ENCODE measurements at regions not wholly inside any gene's neighbourhood (a gene's known extent, or its start where the extent isn't known, plus 50 kb on each side); places are given as distances from the start of the nearest gene placed in this dataset.

DNA sequence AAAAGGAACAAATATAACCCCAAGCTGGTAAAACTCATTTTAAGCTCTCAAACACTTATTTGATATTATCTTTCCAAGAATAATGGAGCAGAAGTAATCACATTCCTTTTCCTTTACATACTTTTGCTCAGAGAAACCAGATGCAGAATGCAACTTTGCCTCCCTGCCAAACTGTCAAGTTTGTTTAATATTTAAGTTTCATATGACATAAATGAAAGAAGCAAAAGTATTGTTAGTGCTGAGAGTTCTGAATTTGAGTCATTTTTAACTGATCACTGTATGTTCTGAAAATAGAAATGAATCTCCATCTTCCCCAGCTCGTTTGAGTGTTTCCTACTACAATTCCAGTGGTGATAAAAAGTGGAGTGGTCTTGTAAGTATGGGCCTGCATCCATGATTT lies 423.4 kb downstream of the PID1 start:
- H3K9me3 Mint-ChIP-seq = peaks cover 1% of the 10 kb centered on the region
- H3K36me3 Mint-ChIP-seq (ENCODE audit: low read depth) = no peaks in the 10 kb centered on the region
- intact Hi-C loops (cut with micrococcal nuclease) = no loop called here
- H3K4me1 Mint-ChIP-seq (ENCODE audit: low read depth) = no peaks in the 10 kb centered on the region
- CTCF ChIA-PET = no interaction called here
- no peak for DNase-seq
- H3K27ac Mint-ChIP-seq = no peak overlapping the region
- H3K27me3 Mint-ChIP-seq (ENCODE audit: low read depth) = no peaks in the 10 kb centered on the region
- no peak overlapping the region for H3K4me3 Mint-ChIP-seq

DNA sequence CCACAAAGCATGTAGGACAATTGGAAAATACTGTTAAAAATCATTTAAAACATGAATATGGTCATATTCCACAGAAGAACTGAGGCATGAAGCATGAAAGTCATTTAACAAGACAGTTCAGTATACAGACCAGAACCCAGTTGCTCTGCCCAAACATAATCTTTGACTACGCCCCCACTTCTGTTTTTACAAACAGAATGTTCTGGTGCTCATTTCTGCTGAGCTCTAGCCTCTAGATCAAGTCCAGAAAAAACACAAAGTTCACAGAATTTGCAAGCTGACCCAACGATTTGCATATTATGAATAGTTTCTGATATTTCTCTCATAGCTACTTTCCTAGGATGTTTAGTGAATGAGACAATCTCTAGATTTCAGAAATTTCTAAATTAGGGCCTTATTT lies 424.9 kb downstream of the PID1 start:
- H3K27ac Mint-ChIP-seq = no peak overlapping the region
- H3K9me3 Mint-ChIP-seq = peaks cover 1% of the 10 kb centered on the region
- no peak overlapping the region for H3K4me3 Mint-ChIP-seq
- no peaks in the 10 kb centered on the region for H3K4me1 Mint-ChIP-seq (ENCODE audit: low read depth)
- no peaks in the 10 kb centered on the region for H3K36me3 Mint-ChIP-seq (ENCODE audit: low read depth)
- no peaks in the 10 kb centered on the region for H3K27me3 Mint-ChIP-seq (ENCODE audit: low read depth)
- intact Hi-C loops (cut with micrococcal nuclease) = no loop called here
- CTCF ChIA-PET = no interaction called here
- DNase-seq = no peak

DNA sequence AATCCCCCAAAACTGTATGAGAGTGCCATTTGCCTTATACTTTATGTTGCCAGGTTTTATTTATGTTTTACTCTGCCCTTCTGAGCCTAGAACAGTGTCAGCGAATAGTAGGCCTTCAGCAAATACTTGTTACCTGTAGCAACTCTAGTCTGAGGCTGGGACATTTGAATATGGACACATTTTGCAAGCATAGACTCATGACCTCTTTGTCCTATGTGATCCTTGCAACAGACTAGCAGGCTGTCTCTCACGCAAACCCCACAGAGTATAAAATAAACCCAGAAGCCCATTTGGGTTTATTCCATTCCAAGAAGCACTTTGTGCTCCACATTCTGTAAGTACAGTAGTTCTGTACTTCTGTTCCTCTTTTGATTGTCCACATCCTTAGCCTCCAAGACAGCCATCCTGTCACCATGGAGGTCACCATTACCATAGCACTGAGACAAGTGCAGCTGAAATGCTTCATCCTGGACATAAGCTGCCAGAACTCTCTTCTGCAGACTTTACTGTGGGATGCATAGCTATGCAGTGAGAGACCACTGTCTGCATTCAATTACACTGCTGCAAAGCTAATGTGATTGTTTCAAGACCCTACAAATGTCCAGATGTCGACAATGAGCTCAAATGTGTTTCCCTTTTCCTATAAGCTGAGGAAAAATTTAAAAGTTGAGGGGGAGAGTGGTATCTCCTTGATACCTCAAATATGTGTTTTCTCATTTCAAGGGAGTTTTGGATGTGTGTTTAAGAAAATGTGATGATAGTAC lies 425.7 kb downstream of the PID1 start:
- no peaks in the 10 kb centered on the region for H3K9me3 Mint-ChIP-seq
- no peaks in the 10 kb centered on the region for H3K36me3 Mint-ChIP-seq (ENCODE audit: low read depth)
- CTCF ChIA-PET = no interaction called here
- H3K4me3 Mint-ChIP-seq = no peak overlapping the region
- intact Hi-C loops (cut with micrococcal nuclease) = no loop called here
- H3K4me1 Mint-ChIP-seq (ENCODE audit: low read depth) = no peaks in the 10 kb centered on the region
- DNase-seq = no peak
- H3K27ac Mint-ChIP-seq = no peak overlapping the region
- no peaks in the 10 kb centered on the region for H3K27me3 Mint-ChIP-seq (ENCODE audit: low read depth)

DNA sequence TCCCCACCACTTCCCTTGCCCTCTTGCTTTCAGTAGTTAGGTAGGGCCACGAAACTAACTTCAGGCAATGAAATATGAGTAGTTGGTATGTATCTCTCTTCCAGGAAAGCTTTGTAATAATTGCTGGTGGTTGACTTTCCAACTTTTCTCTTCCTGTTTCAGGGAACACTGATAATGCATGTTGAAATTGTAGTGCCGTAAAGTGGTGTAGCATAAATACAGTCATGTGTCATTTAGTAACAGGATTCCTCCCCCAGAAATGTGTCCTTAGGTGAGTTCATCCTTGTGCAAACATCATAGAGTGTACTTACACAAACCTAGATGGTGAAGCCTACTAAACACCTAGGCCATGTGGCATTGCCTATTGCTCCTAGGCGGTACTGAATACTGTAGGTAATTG lies 429.2 kb downstream of the PID1 start:
- Mint-ChIP-seq H3K27ac (no peak overlapping the region), H3K9me3 (no peaks in the 10 kb centered on the region), H3K27me3 (ENCODE audit: low read depth) (no peaks in the 10 kb centered on the region), H3K36me3 (ENCODE audit: low read depth) (no peaks in the 10 kb centered on the region), H3K4me3 (no peak overlapping the region), H3K4me1 (ENCODE audit: low read depth) (no peaks in the 10 kb centered on the region)
- no peak for DNase-seq
- CTCF ChIA-PET = no interaction called here
- intact Hi-C loops (cut with micrococcal nuclease) = no loop called here

DNA sequence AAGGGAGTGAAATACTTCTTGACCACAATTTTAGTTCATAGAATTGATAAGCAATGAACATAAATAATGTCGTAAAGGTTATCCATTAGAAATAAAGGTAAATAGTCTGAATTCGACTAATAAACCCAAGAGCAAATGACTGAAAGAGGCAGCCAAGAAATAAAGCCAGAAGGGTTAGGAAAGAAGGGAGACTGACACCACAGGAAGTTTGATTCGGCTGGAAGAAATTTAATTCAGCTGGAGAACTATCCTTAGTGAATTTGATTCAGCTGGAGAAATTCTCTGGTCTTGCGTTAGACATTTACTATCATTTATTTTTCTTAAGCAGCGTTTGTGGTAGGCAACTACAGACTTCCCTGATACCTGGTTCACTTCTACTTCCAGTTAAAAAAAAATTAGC lies 429.6 kb downstream of the PID1 start:
- H3K9me3 Mint-ChIP-seq = no peaks in the 10 kb centered on the region
- H3K4me1 Mint-ChIP-seq (ENCODE audit: low read depth) = no peaks in the 10 kb centered on the region

DNA sequence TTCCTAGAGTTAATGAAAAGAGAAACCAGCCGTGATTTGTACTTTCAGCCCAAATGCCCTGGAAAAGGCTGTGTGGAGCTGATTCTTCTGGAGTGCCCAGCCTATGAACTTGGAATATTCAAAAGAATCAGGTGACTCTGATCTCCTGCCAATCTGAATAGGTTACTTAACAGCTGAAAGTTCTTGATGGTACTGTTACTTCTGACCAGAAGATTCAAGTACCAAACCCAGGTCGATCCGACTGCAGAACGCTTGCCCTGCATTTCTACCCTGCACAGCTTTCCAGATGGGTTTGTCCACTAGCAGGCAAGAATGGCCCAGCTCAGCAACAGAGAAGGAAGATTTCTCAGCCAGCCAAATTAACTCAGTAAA lies 430.4 kb downstream of the PID1 start:
- H3K4me3 Mint-ChIP-seq = no peak overlapping the region
- no peak overlapping the region for H3K27ac Mint-ChIP-seq
- no peaks in the 10 kb centered on the region for H3K27me3 Mint-ChIP-seq (ENCODE audit: low read depth)
- CTCF ChIA-PET = no interaction called here
- intact Hi-C loops (cut with micrococcal nuclease) = no loop called here
- no peaks in the 10 kb centered on the region for H3K36me3 Mint-ChIP-seq (ENCODE audit: low read depth)
- H3K9me3 Mint-ChIP-seq = no peaks in the 10 kb centered on the region
- DNase-seq = no peak
- no peaks in the 10 kb centered on the region for H3K4me1 Mint-ChIP-seq (ENCODE audit: low read depth)

More for the DNA sequence above, 429.6 kb downstream of the PID1 start:
- CTCF ChIA-PET = no interaction called here
- H3K27me3 Mint-ChIP-seq (ENCODE audit: low read depth) = no peaks in the 10 kb centered on the region
- intact Hi-C loops (cut with micrococcal nuclease) = no loop called here
- no peak overlapping the region for H3K4me3 Mint-ChIP-seq
- DNase-seq = no peak
- H3K36me3 Mint-ChIP-seq (ENCODE audit: low read depth) = no peaks in the 10 kb centered on the region
- no peak overlapping the region for H3K27ac Mint-ChIP-seq

DNA sequence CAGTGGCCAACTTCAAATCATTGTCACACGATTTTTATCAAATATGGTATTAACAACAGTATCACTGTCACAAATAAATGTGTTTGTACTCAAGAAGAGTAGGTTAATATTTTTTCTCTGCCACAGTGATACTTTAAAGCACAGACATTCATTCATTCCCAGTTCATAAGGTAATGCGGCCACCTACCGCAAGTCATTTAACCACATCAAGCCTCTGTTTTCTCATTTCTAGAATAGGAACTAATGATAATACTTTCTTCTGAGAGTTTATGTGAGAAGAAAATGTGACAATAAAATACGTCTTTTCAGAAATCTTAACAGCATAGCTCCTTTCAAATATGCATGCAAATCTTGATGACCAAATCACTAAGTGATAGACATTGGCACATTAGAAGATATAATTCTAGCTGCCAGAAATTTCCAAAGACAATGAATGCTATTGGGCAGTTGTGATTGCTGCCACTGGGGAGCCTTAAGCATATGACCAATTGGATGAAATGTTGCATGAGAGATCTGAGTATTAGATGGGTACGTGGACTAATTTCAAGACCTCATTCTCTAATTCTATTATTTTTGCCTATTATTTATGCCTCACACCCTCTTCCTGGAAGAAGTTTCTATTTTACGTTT lies 430.9 kb downstream of the PID1 start:
- no peaks in the 10 kb centered on the region for H3K27me3 Mint-ChIP-seq (ENCODE audit: low read depth)
- intact Hi-C loops (cut with micrococcal nuclease) = no loop called here
- CTCF ChIA-PET = no interaction called here
- H3K36me3 Mint-ChIP-seq (ENCODE audit: low read depth) = no peaks in the 10 kb centered on the region
- no peak overlapping the region for H3K4me3 Mint-ChIP-seq
- DNase-seq = no peak
- no peaks in the 10 kb centered on the region for H3K4me1 Mint-ChIP-seq (ENCODE audit: low read depth)
- H3K9me3 Mint-ChIP-seq = no peaks in the 10 kb centered on the region
- H3K27ac Mint-ChIP-seq = no peak overlapping the region

DNA sequence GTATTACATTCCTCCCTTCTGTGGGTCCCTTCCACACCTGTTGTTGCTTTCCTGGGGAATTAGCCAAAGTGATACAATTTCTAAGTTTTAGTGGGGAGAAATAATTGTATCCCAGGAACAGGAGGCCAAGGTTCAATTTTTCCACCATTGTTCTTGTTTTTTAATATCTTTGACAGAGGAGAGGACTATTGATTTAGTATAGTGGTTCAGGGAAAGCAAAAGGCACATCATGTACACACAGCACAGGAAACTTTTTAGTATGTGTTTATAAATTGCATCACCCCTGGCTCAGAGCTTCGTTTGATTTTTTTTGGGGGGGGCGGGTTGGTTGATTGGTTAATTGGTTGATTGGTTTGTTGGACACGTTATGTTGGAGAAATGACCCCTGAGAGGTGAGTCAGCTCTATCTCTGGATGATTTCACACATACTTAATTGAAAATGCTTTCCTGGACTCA lies 431.6 kb downstream of the PID1 start:
- Mint-ChIP-seq H3K27me3 (ENCODE audit: low read depth) (no peaks in the 10 kb centered on the region), H3K4me1 (ENCODE audit: low read depth) (no peaks in the 10 kb centered on the region), H3K36me3 (ENCODE audit: low read depth) (no peaks in the 10 kb centered on the region), H3K9me3 (no peaks in the 10 kb centered on the region), H3K4me3 (no peak overlapping the region), H3K27ac (no peak overlapping the region)
- CTCF ChIA-PET = no interaction called here
- intact Hi-C loops (cut with micrococcal nuclease) = no loop called here
- no peak for DNase-seq

DNA sequence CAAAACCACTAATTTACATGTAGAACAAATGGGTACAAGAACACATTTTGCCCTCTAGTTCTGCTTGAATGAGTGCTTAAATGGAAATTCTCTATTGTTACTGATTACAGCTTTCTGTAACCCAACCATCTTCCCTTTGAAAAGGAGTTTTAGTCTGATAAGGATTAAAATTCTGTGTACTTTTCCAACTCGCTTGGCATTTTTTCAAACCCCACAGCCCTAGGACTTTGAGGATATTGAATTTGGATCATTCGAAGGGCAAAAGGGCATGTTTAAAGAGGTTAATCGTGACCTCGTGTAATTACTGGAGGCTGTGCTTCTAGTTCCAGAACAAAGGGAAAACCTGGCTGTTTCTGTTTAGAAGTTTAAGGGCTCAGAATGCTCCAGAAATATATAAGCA lies 432.3 kb downstream of the PID1 start:
- Mint-ChIP-seq H3K36me3 (ENCODE audit: low read depth) (no peaks in the 10 kb centered on the region), H3K4me3 (no peak overlapping the region), H3K9me3 (no peaks in the 10 kb centered on the region), H3K4me1 (ENCODE audit: low read depth) (no peaks in the 10 kb centered on the region), H3K27me3 (ENCODE audit: low read depth) (no peaks in the 10 kb centered on the region), H3K27ac (no peak overlapping the region)
- CTCF ChIA-PET = no interaction called here
- intact Hi-C loops (cut with micrococcal nuclease) = no loop called here
- no peak for DNase-seq

DNA sequence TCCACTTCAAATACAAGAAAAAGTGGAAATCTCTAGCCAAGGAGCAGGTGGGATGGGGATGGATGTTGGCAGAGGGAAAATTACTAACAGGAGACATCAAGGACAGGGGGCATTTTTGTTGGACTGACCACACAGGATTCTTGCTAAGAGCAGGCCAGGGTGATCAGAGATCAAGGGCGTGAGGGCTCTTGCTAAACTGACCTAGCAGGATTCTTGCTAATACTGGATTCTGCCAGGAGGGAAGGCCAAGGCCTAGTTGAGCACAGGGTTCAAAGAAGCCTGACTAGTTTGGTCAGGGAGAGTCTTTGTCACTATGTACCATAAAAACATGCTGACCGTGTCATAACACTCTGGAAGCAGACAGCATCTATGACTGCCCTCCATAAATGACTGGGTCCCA lies 442.7 kb downstream of the PID1 start:
- no peaks in the 10 kb centered on the region for H3K36me3 Mint-ChIP-seq (ENCODE audit: low read depth)
- no peaks in the 10 kb centered on the region for H3K27me3 Mint-ChIP-seq (ENCODE audit: low read depth)
- H3K4me3 Mint-ChIP-seq = no peak overlapping the region
- peaks cover 5% of the 10 kb centered on the region for H3K9me3 Mint-ChIP-seq
- no peak overlapping the region for H3K27ac Mint-ChIP-seq
- CTCF ChIA-PET = no interaction called here
- intact Hi-C loops (cut with micrococcal nuclease) = no loop called here
- DNase-seq = no peak
- H3K4me1 Mint-ChIP-seq (ENCODE audit: low read depth) = no peaks in the 10 kb centered on the region

DNA sequence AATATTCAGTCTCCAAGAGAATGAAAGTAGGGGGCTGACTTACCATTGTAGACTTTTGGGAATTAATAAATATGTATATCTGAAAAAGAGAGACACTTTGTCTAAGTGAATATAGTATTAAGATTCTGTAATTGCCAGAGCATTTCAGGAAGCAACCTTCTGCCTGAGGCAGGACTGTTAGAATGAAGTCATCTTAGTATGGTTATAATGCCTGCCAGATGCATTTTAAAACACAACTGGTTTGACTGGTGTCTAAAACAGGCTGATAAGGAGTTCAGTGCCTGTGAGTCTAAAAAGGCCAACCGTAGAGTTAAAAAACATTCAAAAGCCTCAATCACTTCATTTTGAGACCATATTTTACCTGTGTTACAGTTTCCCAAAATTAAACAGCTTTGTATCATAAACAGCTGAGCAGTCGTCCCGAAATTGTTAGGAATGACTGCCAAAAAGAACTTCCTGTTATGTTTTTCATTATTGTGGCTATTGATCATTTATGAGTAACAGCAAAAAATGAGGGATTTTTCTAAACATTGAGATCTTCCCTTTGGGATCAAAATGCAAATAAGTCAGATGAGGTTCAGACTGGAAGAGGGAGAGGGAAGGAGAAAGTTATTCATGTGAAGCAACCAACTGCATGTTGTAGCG lies 443.9 kb downstream of the PID1 start:
- no peaks in the 10 kb centered on the region for H3K36me3 Mint-ChIP-seq (ENCODE audit: low read depth)

DNA sequence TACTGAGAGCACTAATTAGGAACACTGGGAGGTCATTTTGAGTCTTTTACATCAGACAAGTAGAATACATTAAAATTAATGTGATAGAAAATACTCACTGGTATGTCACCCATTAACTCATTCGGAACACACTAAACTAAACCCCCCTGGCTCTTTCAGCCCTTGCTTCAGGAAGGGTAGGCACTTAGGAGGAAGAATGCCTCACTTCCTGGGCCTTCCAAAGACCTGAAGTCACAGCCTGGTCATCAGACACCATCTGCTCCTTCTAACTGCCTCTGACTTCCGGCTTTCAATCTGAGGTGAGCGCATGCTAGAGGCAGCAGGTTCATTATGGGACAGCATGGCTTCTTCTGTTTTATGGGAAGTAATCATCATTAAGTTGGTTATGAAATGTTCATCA lies 451.4 kb downstream of the PID1 start:
- Mint-ChIP-seq H3K4me1 (ENCODE audit: low read depth) (no peaks in the 10 kb centered on the region), H3K4me3 (no peak overlapping the region), H3K9me3 (peaks cover 4% of the 10 kb centered on the region), H3K27me3 (ENCODE audit: low read depth) (no peaks in the 10 kb centered on the region), H3K27ac (no peak overlapping the region), H3K36me3 (ENCODE audit: low read depth) (no peaks in the 10 kb centered on the region)
- CTCF ChIA-PET = no interaction called here
- intact Hi-C loops (cut with micrococcal nuclease) = no loop called here
- DNase-seq = no peak

More for the DNA sequence above, 443.9 kb downstream of the PID1 start:
- H3K4me3 Mint-ChIP-seq = no peak overlapping the region
- intact Hi-C loops (cut with micrococcal nuclease) = no loop called here
- CTCF ChIA-PET = no interaction called here
- H3K9me3 Mint-ChIP-seq = peaks cover 6% of the 10 kb centered on the region
- no peak overlapping the region for H3K27ac Mint-ChIP-seq
- H3K27me3 Mint-ChIP-seq (ENCODE audit: low read depth) = no peaks in the 10 kb centered on the region
- H3K4me1 Mint-ChIP-seq (ENCODE audit: low read depth) = no peaks in the 10 kb centered on the region
- DNase-seq = no peak
